T-helper 1 cell treated with Interleukin-12 subunit alpha and Interleukin-12 subunit beta and Interleukin-4 antibody, amounts not matched to agents 30 μg/mL and 1 μg/mL, for 36 hours (primary cell): ENCODE measurements at regions not wholly inside any gene's neighbourhood (a gene's known extent, or its start where the extent isn't known, plus 50 kb on each side); places are given as distances from the start of the nearest gene placed in this dataset.

Experiments
- H3K27ac Mint-ChIP-seq: one replicate; pipeline ENCODE4 v1.8.0; 2021; ENCODE audit warnings: mild to moderate bottlenecking, mixed read lengths
- H3K27me3 Mint-ChIP-seq: one replicate; pipeline ENCODE4 v1.8.0; 2021; ENCODE audit warnings: low read depth, mixed read lengths
- H3K36me3 Mint-ChIP-seq: one replicate; pipeline ENCODE4 v1.8.0; 2021; ENCODE audit warnings: low read depth, mixed read lengths
- H3K4me1 Mint-ChIP-seq: one replicate; pipeline ENCODE4 v1.8.0; 2021; ENCODE audit warnings: low read depth, mixed read lengths
- H3K4me3 Mint-ChIP-seq: one replicate; pipeline ENCODE4 v1.8.0; 2021; ENCODE audit warnings: mild to moderate bottlenecking, moderate library complexity, mixed read lengths
- H3K9me3 Mint-ChIP-seq: one replicate; pipeline ENCODE4 v1.8.0; 2021; ENCODE audit warnings: mixed read lengths

DNA sequence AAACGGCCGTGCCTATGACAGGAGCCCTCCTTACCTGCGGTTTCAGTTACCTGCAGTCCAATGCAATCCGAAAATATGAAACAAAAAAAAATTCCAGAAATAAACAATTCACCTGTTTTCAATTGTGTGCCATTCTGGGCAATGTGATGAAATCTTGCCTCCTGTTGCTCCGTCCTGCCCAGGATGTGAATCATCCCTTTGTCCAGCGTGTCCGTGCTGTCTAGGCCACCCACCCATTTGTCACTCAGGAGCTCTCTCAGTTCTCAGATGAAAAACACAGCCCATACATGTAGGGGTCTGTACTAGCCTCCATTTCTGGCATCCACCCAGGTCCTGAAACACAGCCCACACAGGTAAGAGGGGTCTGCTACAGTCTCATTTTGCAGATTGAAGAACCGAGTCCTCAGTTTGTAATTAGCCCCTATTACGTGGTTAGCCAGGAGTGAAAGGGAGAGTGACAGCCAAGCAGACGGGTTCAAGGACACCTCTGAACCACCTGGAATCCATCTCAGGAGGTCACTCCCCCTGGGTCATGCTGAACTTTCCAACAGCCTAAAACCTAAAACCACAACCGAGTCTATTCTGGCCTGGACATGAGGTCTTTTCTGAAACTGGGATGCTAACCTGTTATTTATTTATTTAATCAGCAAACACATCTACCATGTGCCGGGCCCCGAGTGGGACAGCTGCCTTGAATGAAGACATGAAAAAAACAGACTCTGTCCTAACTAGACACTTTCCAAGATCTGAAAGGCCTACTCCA, 317.2 kb downstream of the SHANK2 start:
- peak overlapping the region; percentile 43 for H3K27ac Mint-ChIP-seq
- H3K36me3 Mint-ChIP-seq = no peaks in the 10 kb centered on the region
- H3K4me1 Mint-ChIP-seq = no peaks in the 10 kb centered on the region
- no peaks in the 10 kb centered on the region for H3K27me3 Mint-ChIP-seq
- no peak overlapping the region for H3K4me3 Mint-ChIP-seq
- H3K9me3 Mint-ChIP-seq = peaks cover 29% of the 10 kb centered on the region

DNA sequence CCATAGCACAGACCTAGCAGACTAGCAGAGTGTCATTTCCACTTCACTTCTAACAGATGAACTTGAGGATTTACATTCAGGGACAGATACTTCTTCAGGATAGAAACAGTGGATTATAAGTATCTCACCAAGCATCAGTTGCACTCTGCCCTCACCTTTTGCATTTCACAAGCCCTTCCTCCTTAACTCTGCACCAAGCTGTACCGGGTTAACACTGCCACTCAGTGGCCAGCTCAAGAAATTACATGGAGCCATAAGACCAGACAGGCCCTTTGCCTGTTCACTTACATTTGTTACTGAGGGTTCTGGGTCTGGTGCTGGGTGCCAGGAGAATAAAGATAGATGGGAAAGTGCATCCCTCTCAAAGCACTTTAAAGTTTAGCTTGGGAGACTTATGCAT, 309.8 kb downstream of the SHANK2 start:
- H3K4me3 Mint-ChIP-seq = no peak overlapping the region
- peaks cover 2% of the 10 kb centered on the region for H3K36me3 Mint-ChIP-seq
- no peaks in the 10 kb centered on the region for H3K4me1 Mint-ChIP-seq
- H3K27me3 Mint-ChIP-seq = no peaks in the 10 kb centered on the region
- no peak overlapping the region for H3K27ac Mint-ChIP-seq
- H3K9me3 Mint-ChIP-seq = peaks cover 63% of the 10 kb centered on the region

DNA sequence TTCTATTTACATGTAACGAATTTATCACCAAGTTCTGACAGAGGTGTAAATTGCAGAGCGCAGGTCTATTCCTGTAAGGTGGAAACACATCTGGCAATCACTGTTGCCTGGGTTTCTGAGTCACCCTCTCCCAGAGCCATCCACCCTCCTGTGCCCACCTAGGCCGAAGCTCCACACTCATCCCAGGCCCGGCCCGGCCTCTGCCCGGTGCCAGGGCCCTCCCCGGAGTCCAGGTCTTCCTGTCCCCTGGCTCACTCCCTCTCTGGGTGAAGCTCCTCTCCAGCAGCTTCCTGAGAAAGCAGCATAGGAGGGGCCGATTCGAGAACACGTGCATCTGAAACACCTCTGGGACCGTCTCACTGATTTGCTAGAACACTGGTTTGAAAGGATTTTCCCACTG, 308.2 kb downstream of the SHANK2 start:
- H3K4me3 Mint-ChIP-seq = no peak overlapping the region
- H3K36me3 Mint-ChIP-seq = peaks cover 2% of the 10 kb centered on the region
- H3K9me3 Mint-ChIP-seq = peaks cover 63% of the 10 kb centered on the region
- H3K4me1 Mint-ChIP-seq = no peaks in the 10 kb centered on the region
- H3K27me3 Mint-ChIP-seq = no peaks in the 10 kb centered on the region
- H3K27ac Mint-ChIP-seq = no peak overlapping the region

GRCh38 chr11:70944636-70945035, 307.7 kb downstream of the SHANK2 start:
- H3K9me3 Mint-ChIP-seq = peaks cover 61% of the 10 kb centered on the region

DNA sequence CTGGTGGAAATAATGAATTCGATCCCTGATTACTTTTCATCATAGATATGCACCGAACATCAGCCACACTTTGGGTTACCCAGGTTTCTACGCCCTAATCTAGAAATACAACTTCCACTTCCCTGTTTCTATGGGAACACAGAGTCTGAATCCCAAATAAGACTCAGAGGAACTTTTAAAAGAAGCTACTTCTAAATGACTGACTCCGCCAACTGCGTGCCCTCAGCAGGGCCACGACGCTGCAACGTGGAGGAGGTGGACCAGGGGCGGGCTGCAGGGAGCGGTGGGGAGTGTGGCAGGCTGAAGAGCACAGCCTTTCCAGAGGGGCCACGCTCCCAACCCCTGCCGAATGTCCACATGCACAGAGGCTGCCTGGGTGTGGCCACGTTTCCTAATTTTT, 304.0 kb downstream of the SHANK2 start:
- no peak overlapping the region for H3K27ac Mint-ChIP-seq
- no peaks in the 10 kb centered on the region for H3K4me1 Mint-ChIP-seq
- H3K36me3 Mint-ChIP-seq = peaks cover 2% of the 10 kb centered on the region
- H3K4me3 Mint-ChIP-seq = no peak overlapping the region
- peaks cover 41% of the 10 kb centered on the region for H3K9me3 Mint-ChIP-seq
- no peaks in the 10 kb centered on the region for H3K27me3 Mint-ChIP-seq

More at GRCh38 chr11:70944636-70945035, 307.7 kb downstream of the SHANK2 start:
- no peaks in the 10 kb centered on the region for H3K27me3 Mint-ChIP-seq
- peaks cover 2% of the 10 kb centered on the region for H3K36me3 Mint-ChIP-seq
- H3K4me1 Mint-ChIP-seq = no peaks in the 10 kb centered on the region
- no peak overlapping the region for H3K27ac Mint-ChIP-seq
- no peak overlapping the region for H3K4me3 Mint-ChIP-seq

DNA sequence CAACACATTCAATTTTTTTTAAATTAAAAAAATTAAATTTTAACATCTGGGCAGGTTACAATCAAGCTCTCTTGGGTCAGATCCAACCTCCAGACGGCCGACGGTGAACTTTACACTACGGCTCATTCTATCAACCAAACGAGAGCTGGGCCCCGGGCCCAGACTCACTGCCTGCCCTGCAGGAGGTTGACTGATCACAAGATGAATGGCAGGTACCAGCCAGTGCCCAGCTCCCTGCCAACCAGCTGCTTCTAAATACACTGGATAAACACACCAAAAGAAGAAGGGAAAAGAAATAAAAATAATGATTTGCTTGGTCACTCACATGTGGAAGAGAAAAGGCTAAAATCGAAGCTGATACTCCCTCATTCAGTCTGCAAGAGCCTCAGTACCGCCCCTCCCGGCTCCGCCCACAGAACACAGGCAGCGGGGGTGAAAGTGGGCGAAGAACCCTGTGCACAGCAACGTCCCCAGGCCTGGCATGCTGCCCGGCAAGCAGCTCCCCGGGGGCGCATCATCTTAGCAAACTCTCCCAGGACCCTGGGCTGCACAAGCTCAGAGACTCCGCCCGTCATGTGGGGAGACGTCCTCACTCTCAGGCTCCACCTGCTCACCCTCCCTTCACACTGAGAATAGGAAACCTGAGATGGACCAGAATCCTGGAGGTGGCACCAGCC, 303.4 kb downstream of the SHANK2 start:
- no peaks in the 10 kb centered on the region for H3K4me1 Mint-ChIP-seq
- H3K27ac Mint-ChIP-seq = no peak overlapping the region
- peaks cover 2% of the 10 kb centered on the region for H3K36me3 Mint-ChIP-seq
- H3K27me3 Mint-ChIP-seq = no peaks in the 10 kb centered on the region
- H3K9me3 Mint-ChIP-seq = peaks cover 40% of the 10 kb centered on the region
- H3K4me3 Mint-ChIP-seq = no peak overlapping the region

GRCh38 chr11:70951139-70951804, 301.1 kb downstream of the SHANK2 start:
- Mint-ChIP-seq H3K9me3 (peaks cover 24% of the 10 kb centered on the region), H3K4me3 (no peak overlapping the region), H3K27me3 (no peaks in the 10 kb centered on the region), H3K4me1 (no peaks in the 10 kb centered on the region), H3K36me3 (no peaks in the 10 kb centered on the region), H3K27ac (no peak overlapping the region)

GRCh38 chr11:70952191-70952590, 300.2 kb downstream of the SHANK2 start:
- Mint-ChIP-seq H3K27ac (no peak overlapping the region), H3K4me3 (no peak overlapping the region), H3K27me3 (no peaks in the 10 kb centered on the region), H3K4me1 (no peaks in the 10 kb centered on the region), H3K36me3 (no peaks in the 10 kb centered on the region), H3K9me3 (peaks cover 23% of the 10 kb centered on the region)

- Mint-ChIP-seq H3K4me1 (no peaks in the 10 kb centered on the region), H3K4me3 (no peak overlapping the region), H3K9me3 (peaks cover 16% of the 10 kb centered on the region), H3K27ac (no peak overlapping the region), H3K36me3 (no peaks in the 10 kb centered on the region), H3K27me3 (no peaks in the 10 kb centered on the region)
These were observed 298.7 kb downstream of the SHANK2 start for GRCh38 chr11:70953720-70954119.

DNA sequence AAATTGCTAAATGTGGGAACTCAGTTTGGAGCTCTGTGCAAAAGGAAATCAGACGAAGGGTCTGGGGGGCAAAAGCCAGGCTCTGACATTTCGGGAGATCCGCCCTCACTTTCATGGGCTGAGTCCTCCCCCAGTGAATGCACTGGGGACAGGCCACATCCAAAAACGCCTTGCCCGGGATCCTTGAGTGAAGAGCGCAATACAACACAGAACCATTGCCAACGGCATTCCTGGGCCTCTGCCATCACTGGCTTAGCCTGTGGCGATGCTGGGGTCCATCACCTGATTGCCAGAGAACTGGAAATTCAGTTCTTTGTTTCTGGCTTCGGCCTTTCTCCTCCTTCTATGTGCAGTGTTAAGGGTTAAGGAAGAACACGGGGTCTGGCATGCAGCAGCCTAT, 297.9 kb downstream of the SHANK2 start:
- H3K9me3 Mint-ChIP-seq = peaks cover 16% of the 10 kb centered on the region
- H3K4me3 Mint-ChIP-seq = no peak overlapping the region
- H3K36me3 Mint-ChIP-seq = no peaks in the 10 kb centered on the region
- H3K27me3 Mint-ChIP-seq = no peaks in the 10 kb centered on the region
- no peak overlapping the region for H3K27ac Mint-ChIP-seq
- H3K4me1 Mint-ChIP-seq = no peaks in the 10 kb centered on the region
